CD4-positive, alpha-beta T cell (primary cell): ENCODE measurements at regions not wholly inside any gene's neighbourhood (a gene's known extent, or its start where the extent isn't known, plus 50 kb on each side); places are given as distances from the start of the nearest gene placed in this dataset.

Experiments used
- ATAC-seq: fragments of 200-7000 bp; cut with Tn5 transposase; one replicate; pipeline ENCODE4 v1.10.0; 2022; ENCODE audit warnings: mild to moderate bottlenecking; ENCODE audit not compliant: poor library complexity
- CTCF ChIA-PET: fragments of 350-600 bp; sonication (Branson Sonifier 250); formaldehyde crosslinking; loops from one replicate; lab custom pipeline; 2021; ENCODE audit warnings: antibody characterized with exemption, inconsistent platforms; lab: Charles Lee
- POLR2A ChIA-PET: fragments of 350-600 bp; sonication (Branson Sonifier 250); formaldehyde crosslinking; loops from one replicate; lab custom pipeline; 2021; ENCODE audit warnings: antibody characterized with exemption, inconsistent platforms; lab: Charles Lee
- DNase-seq, 14 experiments: peaks; one replicate each; pipeline ENCODE4 v3.0.0-alpha.2; 2013 to 2020; ENCODE audit warnings: mixed read lengths in 2 of 14
- H3K27ac ChIP-seq, 2 donors: one replicate each; pipeline versions ENCODE4 v1.5.1 to v1.7.0; 2013; ENCODE audit warnings: low read length in 2 of 2, low read depth in 1 of 2, mild to moderate bottlenecking in 1 of 2
- H3K27me3 ChIP-seq, 2 experiments: 1 replicate in 1 of 2; 2 replicates in 1 of 2; pipeline versions ENCODE4 v1.6.1 to v1.7.0; 2013; ENCODE audit warnings: low read length in 2 of 2, control low read depth in 1 of 2, mild to moderate bottlenecking in 1 of 2, moderate library complexity in 1 of 2; ENCODE audit not compliant: insufficient read depth in 2 of 2, control insufficient read depth in 1 of 2
- H3K36me3 ChIP-seq: one replicate; pipeline ENCODE4 v1.6.1; 2013; ENCODE audit warnings: low read length, control low read depth; ENCODE audit not compliant: insufficient read depth
- H3K4me1 ChIP-seq: one replicate; pipeline ENCODE4 v1.6.1; 2013; ENCODE audit warnings: low read length, control low read depth; ENCODE audit not compliant: insufficient read depth
- H3K4me3 ChIP-seq: one replicate; pipeline ENCODE4 v1.5.1; 2013; ENCODE audit warnings: mild to moderate bottlenecking, low read length, moderate library complexity
- H3K9me3 ChIP-seq, 2 experiments: 1 replicate in 1 of 2; 2 replicates in 1 of 2; pipeline versions ENCODE4 v1.6.1 to v1.7.0; 2013; ENCODE audit warnings: low read length in 2 of 2, mild to moderate bottlenecking in 2 of 2, control low read depth in 1 of 2, moderate library complexity in 1 of 2; ENCODE audit not compliant: control insufficient read depth in 1 of 2, insufficient read depth in 1 of 2
- H3K27ac Mint-ChIP-seq: one replicate; pipeline ENCODE4 v1.8.0; 2020; ENCODE audit warnings: mixed read lengths
- H3K27me3 Mint-ChIP-seq: one replicate; pipeline ENCODE4 v1.8.0; 2021; ENCODE audit warnings: mixed read lengths
- H3K36me3 Mint-ChIP-seq: one replicate; pipeline ENCODE4 v1.8.0; 2021; ENCODE audit warnings: low read depth, mixed read lengths
- H3K4me1 Mint-ChIP-seq: one replicate; pipeline ENCODE4 v1.8.0; 2021; ENCODE audit warnings: low read depth, mixed read lengths
- H3K4me3 Mint-ChIP-seq: one replicate; pipeline ENCODE4 v1.8.0; 2020; ENCODE audit warnings: mild to moderate bottlenecking, mixed read lengths
- H3K9me3 Mint-ChIP-seq: one replicate; pipeline ENCODE4 v1.8.0; 2020; ENCODE audit warnings: mixed read lengths
- intact Hi-C, 2 experiments: fragments of 100-400 bp; cut with DNase I in 1 of 2; cut with micrococcal nuclease in 1 of 2; formaldehyde crosslinking; loops; one replicate each; pipeline versions ENCODE4 v1.15.1 to v1.9.0; 2023 to 2025; cut with DNase I, micrococcal nuclease
- TF ChIP-seq, protein P1 (sequence below): fragments of 200-600 bp; IDR thresholded peaks from one replicate; pipeline ENCODE4 v1.8.0; 2022; ENCODE audit warnings: antibody characterized with exemption, mild to moderate bottlenecking

DNA sequence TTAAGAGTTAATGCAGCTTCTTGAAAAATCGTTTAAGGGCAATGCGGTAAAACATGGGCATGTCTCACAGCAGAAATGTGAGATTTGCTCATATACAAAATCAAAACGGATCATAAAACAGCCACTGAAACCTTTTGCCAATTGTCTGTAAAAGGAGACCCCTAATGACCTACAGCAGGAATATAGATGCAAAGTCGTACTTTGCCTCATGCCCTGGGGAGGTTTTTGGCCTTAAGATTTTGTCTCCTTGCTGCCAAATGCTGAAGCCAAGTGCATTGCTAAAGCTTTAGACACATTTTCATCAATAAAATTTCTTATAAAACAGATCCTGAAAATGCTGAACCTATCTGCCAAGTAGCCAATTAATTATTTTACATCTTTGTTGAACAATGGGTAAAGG is 226.9 kb downstream of the TGFB2 start:
- TF ChIP-seq, protein P1, sequence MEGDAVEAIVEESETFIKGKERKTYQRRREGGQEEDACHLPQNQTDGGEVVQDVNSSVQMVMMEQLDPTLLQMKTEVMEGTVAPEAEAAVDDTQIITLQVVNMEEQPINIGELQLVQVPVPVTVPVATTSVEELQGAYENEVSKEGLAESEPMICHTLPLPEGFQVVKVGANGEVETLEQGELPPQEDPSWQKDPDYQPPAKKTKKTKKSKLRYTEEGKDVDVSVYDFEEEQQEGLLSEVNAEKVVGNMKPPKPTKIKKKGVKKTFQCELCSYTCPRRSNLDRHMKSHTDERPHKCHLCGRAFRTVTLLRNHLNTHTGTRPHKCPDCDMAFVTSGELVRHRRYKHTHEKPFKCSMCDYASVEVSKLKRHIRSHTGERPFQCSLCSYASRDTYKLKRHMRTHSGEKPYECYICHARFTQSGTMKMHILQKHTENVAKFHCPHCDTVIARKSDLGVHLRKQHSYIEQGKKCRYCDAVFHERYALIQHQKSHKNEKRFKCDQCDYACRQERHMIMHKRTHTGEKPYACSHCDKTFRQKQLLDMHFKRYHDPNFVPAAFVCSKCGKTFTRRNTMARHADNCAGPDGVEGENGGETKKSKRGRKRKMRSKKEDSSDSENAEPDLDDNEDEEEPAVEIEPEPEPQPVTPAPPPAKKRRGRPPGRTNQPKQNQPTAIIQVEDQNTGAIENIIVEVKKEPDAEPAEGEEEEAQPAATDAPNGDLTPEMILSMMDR, result no peak
- Mint-ChIP-seq H3K36me3 (no peaks in the 10 kb centered on the region), H3K4me3 (no peak overlapping the region), H3K9me3 (no peaks in the 10 kb centered on the region), H3K27ac (no peak overlapping the region), H3K4me1 (no peaks in the 10 kb centered on the region), H3K27me3 (no peaks in the 10 kb centered on the region)
- DNase-seq, result no peak
- POLR2A ChIA-PET, result no interaction called here
- no peak for ATAC-seq
- Histone ChIP-seq H3K27ac (no peak overlapping the region), H3K36me3 (no peaks in the 10 kb centered on the region), H3K4me3 (no peak overlapping the region), H3K9me3 (no peaks in the 10 kb centered on the region), H3K4me1 (no peaks in the 10 kb centered on the region), H3K27me3 (no peaks in the 10 kb centered on the region)
- CTCF ChIA-PET, result no interaction called here
- intact Hi-C loops, result no loop called here

GRCh38 chr1:218573925-218574324 is 228.8 kb downstream of the TGFB2 start:
- no peaks in the 10 kb centered on the region for H3K27me3 ChIP-seq
- no peak overlapping the region for H3K4me3 ChIP-seq
- H3K36me3 Mint-ChIP-seq, result no peaks in the 10 kb centered on the region
- no peaks in the 10 kb centered on the region for H3K4me1 Mint-ChIP-seq
- no peak overlapping the region for H3K4me3 Mint-ChIP-seq
- DNase-seq (no peak), ATAC-seq (no peak)
- no peaks in the 10 kb centered on the region for H3K27me3 Mint-ChIP-seq
- ChIA-PET POLR2A (no interaction called here), CTCF (no interaction called here)
- no peaks in the 10 kb centered on the region for H3K36me3 ChIP-seq
- intact Hi-C loops, result no loop called here
- H3K27ac ChIP-seq, result no peak overlapping the region
- no peaks in the 10 kb centered on the region for H3K4me1 ChIP-seq
- H3K9me3 ChIP-seq, result no peaks in the 10 kb centered on the region
- H3K9me3 Mint-ChIP-seq, result no peaks in the 10 kb centered on the region
- no peak overlapping the region for H3K27ac Mint-ChIP-seq
- TF ChIP-seq, protein P1, result no peak

GRCh38 chr1:218575079-218575478 is 229.9 kb downstream of the TGFB2 start:
- CTCF ChIA-PET, result no interaction called here
- H3K27me3 Mint-ChIP-seq, result no peaks in the 10 kb centered on the region
- no peaks in the 10 kb centered on the region for H3K9me3 Mint-ChIP-seq
- no peaks in the 10 kb centered on the region for H3K36me3 ChIP-seq
- H3K4me1 Mint-ChIP-seq, result no peaks in the 10 kb centered on the region
- H3K4me3 ChIP-seq, result no peak overlapping the region
- intact Hi-C loops, result no loop called here
- H3K27me3 ChIP-seq, result no peaks in the 10 kb centered on the region
- no peak overlapping the region for H3K4me3 Mint-ChIP-seq
- ATAC-seq, result no peak
- H3K27ac Mint-ChIP-seq, result no peak overlapping the region
- no peak for DNase-seq
- no peaks in the 10 kb centered on the region for H3K9me3 ChIP-seq
- TF ChIP-seq, protein P1, result no peak
- POLR2A ChIA-PET, result no interaction called here
- H3K27ac ChIP-seq, result no peak overlapping the region
- no peaks in the 10 kb centered on the region for H3K36me3 Mint-ChIP-seq
- no peaks in the 10 kb centered on the region for H3K4me1 ChIP-seq
